ENCODE measurements at regions not wholly inside any gene's neighbourhood (a gene's known extent, or its start where the extent isn't known, plus 50 kb on each side); places are given as distances from the start of the nearest gene placed in this dataset.

DNA sequence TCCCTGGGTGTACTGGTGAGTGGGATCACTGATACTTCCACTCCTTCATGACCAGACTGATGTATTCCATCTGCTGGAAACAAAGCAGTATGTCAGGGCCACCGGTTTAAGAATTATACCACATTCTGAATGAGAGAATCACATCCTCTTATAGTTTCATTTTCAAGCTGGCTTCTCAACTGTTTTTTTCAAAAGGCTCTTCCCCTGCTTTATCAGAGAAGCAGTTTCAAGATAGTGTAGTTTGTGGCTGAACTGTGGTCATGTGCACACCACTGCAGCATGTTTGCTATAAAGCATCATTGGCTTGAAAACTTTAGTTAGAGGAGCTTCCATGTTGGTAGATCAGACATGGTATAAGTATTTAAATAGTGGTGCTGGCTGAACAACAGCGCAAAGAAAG lies 450.5 kb upstream of the CDH10 start:
- no peaks in the 10 kb centered on the region for H3K27me3 ChIP-seq (replicated peaks; ENCODE audit: insufficient read depth, low read depth, low read length, poor library complexity)
- TF ChIP-seq CTCF (conservative IDR thresholded peaks at IDR 0.05; ENCODE audit: low read depth, low read length), result no peak
- TF ChIP-seq EZH2 (IDR thresholded peaks at IDR 0.05; ENCODE audit: borderline replicate concordance, low read depth, low read length, poor library complexity, severe bottlenecking), result no peak
- H3K36me3 ChIP-seq (ENCODE audit: insufficient read depth, low read length, poor library complexity, severe bottlenecking), result no peaks in the 10 kb centered on the region
- no peak for DNase-seq (ENCODE audit: low spot score)
- CTCF ChIA-PET, result no interaction called here
- no peaks in the 10 kb centered on the region for H3K4me1 ChIP-seq (ENCODE audit: insufficient read depth, low read length, poor library complexity, severe bottlenecking)
- POLR2A ChIA-PET (ENCODE audit: low non-redundant PET), result no interaction called here
- intact Hi-C loops (cut with micrococcal nuclease; ENCODE audit: unreplicated experiment), result no loop called here
- peaks cover 3% of the 10 kb centered on the region for H3K9me3 ChIP-seq (ENCODE audit: low read depth, low read length, poor library complexity, severe bottlenecking)
- no peak overlapping the region for H3K4me3 ChIP-seq (ENCODE audit: low read depth, low read length, poor library complexity, severe bottlenecking)
- BruUV-seq (replicated peaks), result no TSS peak
- no peak overlapping the region for H3K27ac ChIP-seq (ENCODE audit: low read depth, low read length, poor library complexity, severe bottlenecking)

DNA sequence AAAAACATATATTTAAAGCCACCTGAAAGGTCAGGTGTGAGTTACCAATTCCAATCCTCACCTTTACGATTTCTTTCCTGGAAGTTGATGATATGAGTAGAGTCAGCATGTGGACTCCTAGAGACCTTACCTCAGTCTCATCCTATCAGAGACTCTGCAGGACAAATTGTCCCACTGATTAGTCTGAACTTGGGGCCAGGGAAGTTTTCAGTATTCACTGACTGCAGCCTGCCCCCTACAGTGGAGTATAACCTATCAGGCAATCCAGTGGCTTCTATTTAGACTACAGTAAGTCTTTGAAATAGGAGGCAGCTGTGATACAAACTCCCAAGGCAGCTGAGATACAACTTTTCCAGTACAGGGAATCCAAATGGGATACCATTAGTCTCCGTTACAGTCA lies 449.4 kb upstream of the CDH10 start:
- intact Hi-C loops (cut with micrococcal nuclease; ENCODE audit: unreplicated experiment), result no loop called here
- TF ChIP-seq EZH2 (IDR thresholded peaks at IDR 0.05; ENCODE audit: borderline replicate concordance, low read depth, low read length, poor library complexity, severe bottlenecking) (no peak), CTCF (conservative IDR thresholded peaks at IDR 0.05; ENCODE audit: low read depth, low read length) (no peak)
- ChIA-PET POLR2A (ENCODE audit: low non-redundant PET) (no interaction called here), CTCF (no interaction called here)
- H3K9me3 ChIP-seq (ENCODE audit: low read depth, low read length, poor library complexity, severe bottlenecking), result no peaks in the 10 kb centered on the region
- H3K4me3 ChIP-seq (ENCODE audit: low read depth, low read length, poor library complexity, severe bottlenecking), result no peak overlapping the region
- no peak for DNase-seq (ENCODE audit: low spot score)
- H3K27me3 ChIP-seq (replicated peaks; ENCODE audit: insufficient read depth, low read depth, low read length, poor library complexity), result no peaks in the 10 kb centered on the region
- H3K27ac ChIP-seq (ENCODE audit: low read depth, low read length, poor library complexity, severe bottlenecking), result no peak overlapping the region
- no peaks in the 10 kb centered on the region for H3K36me3 ChIP-seq (ENCODE audit: insufficient read depth, low read length, poor library complexity, severe bottlenecking)
- BruUV-seq (replicated peaks), result no TSS peak
- no peaks in the 10 kb centered on the region for H3K4me1 ChIP-seq (ENCODE audit: insufficient read depth, low read length, poor library complexity, severe bottlenecking)

GRCh38 chr5:25091921-25092320 lies 447.1 kb upstream of the CDH10 start:
- ChIA-PET CTCF (no interaction called here), POLR2A (ENCODE audit: low non-redundant PET) (no interaction called here)
- intact Hi-C loops (cut with micrococcal nuclease; ENCODE audit: unreplicated experiment), result no loop called here
- no peak overlapping the region for H3K27ac ChIP-seq (ENCODE audit: low read depth, low read length, poor library complexity, severe bottlenecking)
- TF ChIP-seq EZH2 (IDR thresholded peaks at IDR 0.05; ENCODE audit: borderline replicate concordance, low read depth, low read length, poor library complexity, severe bottlenecking), result no peak
- TF ChIP-seq CTCF (conservative IDR thresholded peaks at IDR 0.05; ENCODE audit: low read depth, low read length), result no peak
- no peaks in the 10 kb centered on the region for H3K9me3 ChIP-seq (ENCODE audit: low read depth, low read length, poor library complexity, severe bottlenecking)
- H3K36me3 ChIP-seq (ENCODE audit: insufficient read depth, low read length, poor library complexity, severe bottlenecking), result no peaks in the 10 kb centered on the region
- no peak for DNase-seq (ENCODE audit: low spot score)
- no peaks in the 10 kb centered on the region for H3K27me3 ChIP-seq (replicated peaks; ENCODE audit: insufficient read depth, low read depth, low read length, poor library complexity)
- H3K4me1 ChIP-seq (ENCODE audit: insufficient read depth, low read length, poor library complexity, severe bottlenecking), result no peaks in the 10 kb centered on the region
- no TSS peak for BruUV-seq (replicated peaks)
- H3K4me3 ChIP-seq (ENCODE audit: low read depth, low read length, poor library complexity, severe bottlenecking), result no peak overlapping the region

All from A673 (cell line).